Panc1 (cell line): ENCODE measurements at regions not wholly inside any gene's neighbourhood (a gene's known extent, or its start where the extent isn't known, plus 50 kb on each side); places are given as distances from the start of the nearest gene placed in this dataset.

ENCODE experiments used
- ATAC-seq: fragments of 200-7000 bp; cut with Tn5 transposase; 2 replicates; pipeline ENCODE4 v1.9.1; 2020; ENCODE audit warnings: mild to moderate bottlenecking, moderate library complexity
- BruUV-seq: library from RNA; stranded (reverse); fragments of 400-500 nt; replicated peaks from 2 replicates; lab custom pipeline; 2021; lab: Mats Ljungman, UMichigan
- CTCF ChIA-PET: fragments of 300-600 bp; sonication (Branson Sonifier 250); formaldehyde crosslinking; loops from one replicate; lab custom pipeline; 2022; ENCODE audit warnings: antibody characterized with exemption; lab: Charles Lee
- POLR2A ChIA-PET: fragments of 300-600 bp; sonication (Branson Sonifier 250); formaldehyde crosslinking; loops from one replicate; lab custom pipeline; 2022; ENCODE audit warnings: antibody characterized with exemption; lab: Charles Lee
- DNase-seq: peaks from one replicate; pipeline ENCODE4 v3.0.0-alpha.2; 2010; ENCODE audit warnings: low read depth, low spot score
- H3K27ac ChIP-seq: 2 replicates; pipeline ENCODE4 v1.5.1; 2011; ENCODE audit warnings: mild to moderate bottlenecking, low read length, inconsistent platforms
- H3K27me3 ChIP-seq: fragments of 200-500 bp; sonication (Bioruptor generic); 2 replicates; pipeline ENCODE4 v1.6.0; 2014; ENCODE audit warnings: low read length, inconsistent platforms; ENCODE audit not compliant: control insufficient read depth, insufficient read depth
- H3K36me3 ChIP-seq: fragments of 200-500 bp; sonication (Bioruptor generic); 2 replicates; pipeline ENCODE4 v1.5.1; 2014; ENCODE audit warnings: inconsistent platforms, mild to moderate bottlenecking, low read length, moderate library complexity; ENCODE audit not compliant: control insufficient read depth, insufficient read depth
- H3K4me1 ChIP-seq: 2 replicates; pipeline ENCODE4 v1.5.1; 2011; ENCODE audit warnings: inconsistent platforms, mild to moderate bottlenecking, low read length, moderate library complexity; ENCODE audit not compliant: control insufficient read depth, insufficient read depth
- H3K4me3 ChIP-seq, 2 experiments: 2 replicates each; pipeline ENCODE4 v1.5.1; 2011 to 2012; ENCODE audit warnings: low read depth in 2 of 2, low read length in 2 of 2, mild to moderate bottlenecking in 2 of 2, inconsistent platforms in 1 of 2, moderate library complexity in 1 of 2
- H3K9me3 ChIP-seq: fragments of 200-500 bp; sonication (Bioruptor generic); 2 replicates; pipeline ENCODE4 v1.5.1; 2014; ENCODE audit warnings: low read depth, mild to moderate bottlenecking, inconsistent platforms, low read length, moderate library complexity; ENCODE audit not compliant: control insufficient read depth, insufficient read depth
- POLR2AphosphoS5 ChIP-seq: IDR thresholded peaks from 2 replicates; pipeline ENCODE4 v1.6.1; 2012; ENCODE audit warnings: mild to moderate bottlenecking, low read depth, low read length, moderate library complexity
- SIN3A ChIP-seq: IDR thresholded peaks from 2 replicates; pipeline ENCODE4 v1.6.1; 2012; ENCODE audit warnings: low read depth, mild to moderate bottlenecking, low read length, moderate library complexity, borderline replicate concordance; ENCODE audit not compliant: insufficient read depth
- TCF7L2 ChIP-seq: IDR thresholded peaks from 2 replicates; pipeline ENCODE4 v1.6.1; 2011; ENCODE audit warnings: mild to moderate bottlenecking, low read depth, low read length, inconsistent platforms
- in situ Hi-C: cut with HindIII; loops from 2 replicates; pipeline ENCODE4 v1.10.0; 2016; ENCODE audit warnings: low sequenced_read_pairs, low pct_unique_long_range_greater_than_20kb
- intact Hi-C: fragments of 100-400 bp; cut with micrococcal nuclease; formaldehyde crosslinking; loops from one replicate; pipeline ENCODE4 v1.10.0; 2022; ENCODE audit not compliant: unreplicated experiment
- TF ChIP-seq, protein P1 (sequence below): fragments of 450-650 bp; IDR thresholded peaks from 2 replicates; pipeline ENCODE4 v1.5.1; 2017; ENCODE audit warnings: mild to moderate bottlenecking
- TF ChIP-seq, protein P2 (sequence below), 2 experiments: IDR thresholded peaks; 2 replicates each; pipeline ENCODE4 v1.6.1; 2011 to 2012; ENCODE audit warnings: low read depth in 2 of 2, control low read depth in 1 of 2, low read length in 1 of 2, mild to moderate bottlenecking in 1 of 2, moderate library complexity in 1 of 2; ENCODE audit not compliant: insufficient read depth in 1 of 2

DNA sequence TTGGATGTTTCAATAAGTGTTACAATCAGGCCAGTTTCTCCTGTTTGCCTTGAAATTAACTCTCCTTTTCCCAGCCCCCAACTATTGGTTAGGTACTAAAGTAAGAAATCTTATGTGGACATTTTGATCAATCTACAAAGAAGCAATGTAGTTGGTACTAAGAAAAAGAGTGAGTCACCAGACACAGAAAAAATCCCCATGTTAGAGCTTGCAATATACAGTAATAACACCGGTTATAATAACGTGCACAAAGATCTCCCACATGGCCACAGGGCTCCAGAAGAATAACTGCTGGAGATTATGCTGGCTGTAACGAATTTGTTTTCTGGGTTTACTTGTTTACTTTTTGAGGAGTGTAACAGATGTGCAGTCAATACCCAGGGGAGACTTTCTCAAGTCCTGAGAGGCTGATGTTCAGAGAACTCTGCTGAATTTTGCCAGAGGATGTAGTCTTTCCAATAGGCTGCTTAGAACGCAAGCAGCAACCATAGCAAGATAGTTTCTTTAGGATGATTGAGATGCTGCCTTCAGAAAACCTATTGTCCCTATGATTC is 166.2 kb upstream of the SPACA1 start:
- POLR2A ChIA-PET, result interaction anchor here (0.6 kb wide), 1 partner anchor 628 kb away, joined by 3 read pairs; no protein-coding TSS in a partner anchor
- Histone ChIP-seq H3K36me3 (0 out of 2 replicates have a peak, but pooled peaks cover 2% of the 10 kb centered on the region), H3K4me1 (no peaks in the 10 kb centered on the region), H3K27me3 (peaks cover 9% of the 10 kb centered on the region), H3K27ac (no peak overlapping the region), H3K4me3 (no peak overlapping the region), H3K9me3 (no peaks in the 10 kb centered on the region)
- intact Hi-C loops, result no loop called here
- no TSS peak for BruUV-seq
- no peak for ATAC-seq
- in situ Hi-C loops, result no loop called here
- TF ChIP-seq SIN3A, result no peak
- no peak for DNase-seq
- CTCF ChIA-PET, result no interaction called here

DNA sequence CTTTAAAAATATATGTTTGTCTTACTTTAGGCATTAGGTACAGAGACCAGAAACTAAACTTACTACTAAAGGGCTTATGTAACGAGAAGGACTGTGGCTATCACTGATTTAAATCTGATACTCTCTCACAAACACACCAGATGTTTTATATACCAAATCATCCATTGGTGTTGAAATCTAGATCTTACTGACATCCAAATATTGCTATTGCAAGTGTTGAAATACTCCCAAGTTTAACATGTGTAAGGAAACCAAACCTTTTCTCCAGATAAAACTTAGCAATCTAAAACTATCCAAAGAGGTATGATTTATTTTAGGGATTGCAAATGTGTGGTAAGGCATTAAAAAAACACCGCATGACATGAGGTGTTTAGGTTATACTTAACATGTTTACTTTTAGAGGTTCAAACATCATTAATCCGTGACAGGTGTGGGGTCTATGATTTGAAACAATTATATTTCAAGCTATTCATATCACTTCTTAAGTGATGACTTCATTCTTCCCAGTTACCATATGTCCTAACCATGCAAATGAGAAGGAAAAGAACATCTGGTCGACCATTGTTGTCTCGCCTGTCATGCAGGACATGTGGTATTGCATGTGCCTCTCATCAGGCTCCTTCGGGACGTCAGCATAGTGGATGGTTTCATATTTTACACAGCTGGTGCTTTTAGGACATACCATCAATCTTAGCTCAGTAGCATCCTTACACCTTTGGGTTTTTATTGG is 168.3 kb upstream of the SPACA1 start:
- H3K27me3 ChIP-seq, result peaks cover 13% of the 10 kb centered on the region
- no TSS peak for BruUV-seq
- H3K4me3 ChIP-seq, result no peak overlapping the region
- in situ Hi-C loops, result no loop called here
- no peaks in the 10 kb centered on the region for H3K4me1 ChIP-seq
- intact Hi-C loops, result no loop called here
- TF ChIP-seq SIN3A, result no peak
- TF ChIP-seq, protein P1, sequence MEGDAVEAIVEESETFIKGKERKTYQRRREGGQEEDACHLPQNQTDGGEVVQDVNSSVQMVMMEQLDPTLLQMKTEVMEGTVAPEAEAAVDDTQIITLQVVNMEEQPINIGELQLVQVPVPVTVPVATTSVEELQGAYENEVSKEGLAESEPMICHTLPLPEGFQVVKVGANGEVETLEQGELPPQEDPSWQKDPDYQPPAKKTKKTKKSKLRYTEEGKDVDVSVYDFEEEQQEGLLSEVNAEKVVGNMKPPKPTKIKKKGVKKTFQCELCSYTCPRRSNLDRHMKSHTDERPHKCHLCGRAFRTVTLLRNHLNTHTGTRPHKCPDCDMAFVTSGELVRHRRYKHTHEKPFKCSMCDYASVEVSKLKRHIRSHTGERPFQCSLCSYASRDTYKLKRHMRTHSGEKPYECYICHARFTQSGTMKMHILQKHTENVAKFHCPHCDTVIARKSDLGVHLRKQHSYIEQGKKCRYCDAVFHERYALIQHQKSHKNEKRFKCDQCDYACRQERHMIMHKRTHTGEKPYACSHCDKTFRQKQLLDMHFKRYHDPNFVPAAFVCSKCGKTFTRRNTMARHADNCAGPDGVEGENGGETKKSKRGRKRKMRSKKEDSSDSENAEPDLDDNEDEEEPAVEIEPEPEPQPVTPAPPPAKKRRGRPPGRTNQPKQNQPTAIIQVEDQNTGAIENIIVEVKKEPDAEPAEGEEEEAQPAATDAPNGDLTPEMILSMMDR, result no peak
- no peak for TF ChIP-seq POLR2AphosphoS5
- TF ChIP-seq, protein P2, sequence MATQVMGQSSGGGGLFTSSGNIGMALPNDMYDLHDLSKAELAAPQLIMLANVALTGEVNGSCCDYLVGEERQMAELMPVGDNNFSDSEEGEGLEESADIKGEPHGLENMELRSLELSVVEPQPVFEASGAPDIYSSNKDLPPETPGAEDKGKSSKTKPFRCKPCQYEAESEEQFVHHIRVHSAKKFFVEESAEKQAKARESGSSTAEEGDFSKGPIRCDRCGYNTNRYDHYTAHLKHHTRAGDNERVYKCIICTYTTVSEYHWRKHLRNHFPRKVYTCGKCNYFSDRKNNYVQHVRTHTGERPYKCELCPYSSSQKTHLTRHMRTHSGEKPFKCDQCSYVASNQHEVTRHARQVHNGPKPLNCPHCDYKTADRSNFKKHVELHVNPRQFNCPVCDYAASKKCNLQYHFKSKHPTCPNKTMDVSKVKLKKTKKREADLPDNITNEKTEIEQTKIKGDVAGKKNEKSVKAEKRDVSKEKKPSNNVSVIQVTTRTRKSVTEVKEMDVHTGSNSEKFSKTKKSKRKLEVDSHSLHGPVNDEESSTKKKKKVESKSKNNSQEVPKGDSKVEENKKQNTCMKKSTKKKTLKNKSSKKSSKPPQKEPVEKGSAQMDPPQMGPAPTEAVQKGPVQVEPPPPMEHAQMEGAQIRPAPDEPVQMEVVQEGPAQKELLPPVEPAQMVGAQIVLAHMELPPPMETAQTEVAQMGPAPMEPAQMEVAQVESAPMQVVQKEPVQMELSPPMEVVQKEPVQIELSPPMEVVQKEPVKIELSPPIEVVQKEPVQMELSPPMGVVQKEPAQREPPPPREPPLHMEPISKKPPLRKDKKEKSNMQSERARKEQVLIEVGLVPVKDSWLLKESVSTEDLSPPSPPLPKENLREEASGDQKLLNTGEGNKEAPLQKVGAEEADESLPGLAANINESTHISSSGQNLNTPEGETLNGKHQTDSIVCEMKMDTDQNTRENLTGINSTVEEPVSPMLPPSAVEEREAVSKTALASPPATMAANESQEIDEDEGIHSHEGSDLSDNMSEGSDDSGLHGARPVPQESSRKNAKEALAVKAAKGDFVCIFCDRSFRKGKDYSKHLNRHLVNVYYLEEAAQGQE (IDR thresholded peaks at IDR 0.05; ENCODE audit: insufficient read depth in 1 of 2, low read depth in 2 of 2, low read length in 1 of 2), result no peak
- CTCF ChIA-PET, result no interaction called here
- DNase-seq (no peak), ATAC-seq (no peak)
- H3K27ac ChIP-seq, result no peak overlapping the region
- 0 out of 2 replicates have a peak, but pooled peaks cover 2% of the 10 kb centered on the region for H3K36me3 ChIP-seq
- no peaks in the 10 kb centered on the region for H3K9me3 ChIP-seq
- POLR2A ChIA-PET, result no interaction called here

DNA sequence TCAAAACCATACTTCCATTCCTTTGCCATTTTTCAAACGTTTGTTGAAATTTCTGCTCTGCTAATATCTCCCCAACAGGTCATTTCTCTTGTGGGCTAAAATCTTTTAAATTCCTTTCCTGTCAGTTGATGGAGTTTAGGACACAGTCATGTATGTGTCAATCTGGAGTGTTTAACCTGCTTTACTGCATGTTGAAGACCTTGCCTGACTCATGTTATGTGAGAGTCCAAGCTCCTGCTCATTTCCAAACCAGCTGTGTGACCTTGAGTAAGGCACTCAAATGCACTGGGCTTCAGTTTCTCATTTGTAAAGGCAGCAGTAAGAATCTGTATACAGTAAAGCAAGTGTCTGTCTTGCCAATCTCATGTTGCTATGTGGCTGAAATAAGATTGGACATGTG is 171.9 kb upstream of the SPACA1 start:
- intact Hi-C loops, result no loop called here
- in situ Hi-C loops, result no loop called here
- Histone ChIP-seq H3K4me1 (no peaks in the 10 kb centered on the region), H3K4me3 (no peak overlapping the region), H3K27ac (no peak overlapping the region), H3K36me3 (0 out of 2 replicates have a peak, but pooled peaks cover 2% of the 10 kb centered on the region), H3K27me3 (peaks cover 11% of the 10 kb centered on the region; the same call in 1 of the 2 replicates), H3K9me3 (no peaks in the 10 kb centered on the region)
- ChIA-PET POLR2A (no interaction called here), CTCF (no interaction called here)
- no TSS peak for BruUV-seq
- ATAC-seq, result no peak
- TF ChIP-seq POLR2AphosphoS5 (no peak), SIN3A (no peak), TCF7L2 (no peak)
- TF ChIP-seq, protein P2 (IDR thresholded peaks at IDR 0.05; ENCODE audit: insufficient read depth in 1 of 2, low read depth in 2 of 2, low read length in 1 of 2), result no peak
- TF ChIP-seq, protein P1, result no peak
- DNase-seq, result no peak
